ENCODE measurements at regions not wholly inside any gene's neighbourhood (a gene's known extent, or its start where the extent isn't known, plus 50 kb on each side); places are given as distances from the start of the nearest gene placed in this dataset.

DNA sequence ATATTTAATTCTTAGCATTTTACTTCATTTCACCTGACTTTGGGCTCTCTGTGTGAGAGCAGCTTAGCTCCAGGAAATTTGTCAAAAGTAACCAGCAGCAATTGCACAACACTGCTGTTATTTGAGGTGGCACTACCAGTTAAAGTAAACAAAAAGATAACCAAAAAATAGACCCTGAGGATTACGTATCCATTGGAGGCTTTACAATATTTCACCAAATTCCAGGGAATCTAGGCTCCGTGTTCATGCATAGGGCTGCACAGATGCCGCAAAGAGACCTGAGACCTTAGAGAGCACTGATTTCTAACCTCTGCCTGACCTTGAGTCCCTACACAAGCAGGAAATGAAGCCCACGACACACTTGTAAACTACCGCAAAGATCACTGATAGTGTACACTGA lies 1392.7 kb upstream of the CDH6 start:
- no peaks in the 10 kb centered on the region for H3K36me3 ChIP-seq
- H3K27ac ChIP-seq: no peak overlapping the region
- H3K27me3 ChIP-seq: no peaks in the 10 kb centered on the region
- no peak for DNase-seq (ENCODE audit: low spot score)
- H3K4me1 ChIP-seq: no peaks in the 10 kb centered on the region
- no peak for TF ChIP-seq CTCF (IDR thresholded peaks at IDR 0.05)
- H3K9me3 ChIP-seq: no peaks in the 10 kb centered on the region
- H3K4me3 ChIP-seq: no peak overlapping the region

DNA sequence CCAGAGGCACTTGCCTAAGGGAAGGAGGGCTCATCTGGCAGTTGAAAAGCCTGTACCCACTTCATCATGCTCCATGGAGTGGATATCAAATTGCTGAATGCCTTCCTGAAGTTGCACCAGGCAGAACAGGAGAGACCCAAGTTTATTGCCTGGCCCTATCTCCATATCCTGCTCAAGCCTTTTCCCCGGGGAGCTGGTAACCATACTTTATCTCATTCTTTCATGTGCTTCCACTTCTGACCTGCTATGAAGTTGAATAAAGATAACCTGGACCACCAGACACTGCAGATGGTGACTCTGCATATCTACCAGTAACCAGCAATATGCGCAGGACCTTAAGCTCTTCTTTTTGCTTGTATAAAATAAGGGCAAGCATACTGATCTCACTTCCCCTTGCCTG lies 1397.5 kb upstream of the CDH6 start:
- no peaks in the 10 kb centered on the region for H3K36me3 ChIP-seq
- no peak overlapping the region for H3K4me3 ChIP-seq
- H3K27me3 ChIP-seq: no peaks in the 10 kb centered on the region
- no peaks in the 10 kb centered on the region for H3K9me3 ChIP-seq
- H3K27ac ChIP-seq: no peak overlapping the region
- H3K4me1 ChIP-seq: no peaks in the 10 kb centered on the region
- DNase-seq (ENCODE audit: low spot score): no peak
- TF ChIP-seq CTCF (IDR thresholded peaks at IDR 0.05): no peak

GRCh38 chr5:29795096-29795652 lies 1398.3 kb upstream of the CDH6 start:
- no peak for DNase-seq (ENCODE audit: low spot score)
- H3K4me1 ChIP-seq: no peaks in the 10 kb centered on the region
- no peak overlapping the region for H3K27ac ChIP-seq
- H3K36me3 ChIP-seq: no peaks in the 10 kb centered on the region
- H3K27me3 ChIP-seq: no peaks in the 10 kb centered on the region
- H3K4me3 ChIP-seq: no peak overlapping the region
- no peak for TF ChIP-seq CTCF (IDR thresholded peaks at IDR 0.05)
- H3K9me3 ChIP-seq: no peaks in the 10 kb centered on the region

GRCh38 chr5:29794141-29794787 lies 1399.2 kb upstream of the CDH6 start:
- no peak for TF ChIP-seq CTCF (IDR thresholded peaks at IDR 0.05)
- Histone ChIP-seq H3K27me3 (no peaks in the 10 kb centered on the region), H3K4me1 (no peaks in the 10 kb centered on the region), H3K4me3 (no peak overlapping the region), H3K9me3 (no peaks in the 10 kb centered on the region), H3K27ac (no peak overlapping the region), H3K36me3 (no peaks in the 10 kb centered on the region)
- no peak for DNase-seq (ENCODE audit: low spot score)

GRCh38 chr5:29790281-29790680 lies 1403.2 kb upstream of the CDH6 start:
- Histone ChIP-seq H3K9me3 (no peaks in the 10 kb centered on the region), H3K4me3 (no peak overlapping the region), H3K27me3 (no peaks in the 10 kb centered on the region), H3K36me3 (no peaks in the 10 kb centered on the region), H3K27ac (no peak overlapping the region), H3K4me1 (no peaks in the 10 kb centered on the region)
- DNase-seq (ENCODE audit: low spot score): no peak
- no peak for TF ChIP-seq CTCF (IDR thresholded peaks at IDR 0.05)

DNA sequence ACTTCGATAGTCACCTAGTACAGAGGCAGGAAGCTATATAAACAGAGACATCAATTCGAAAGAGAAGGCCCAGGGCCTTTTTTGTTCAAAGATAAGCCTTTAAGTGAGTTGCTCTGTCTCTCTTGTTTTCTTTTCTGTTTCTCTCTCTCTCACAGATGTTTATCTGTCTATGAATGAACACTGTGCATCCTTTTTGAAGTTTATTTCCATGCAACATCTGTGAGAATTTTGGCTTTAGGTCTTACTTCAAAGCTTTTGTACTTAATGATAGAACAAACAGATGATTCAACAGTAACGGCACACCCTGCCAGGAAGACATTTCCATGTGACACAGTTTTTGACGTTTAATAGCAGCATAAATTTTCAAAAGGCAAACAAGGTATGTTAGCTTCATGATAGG lies 1413.1 kb upstream of the CDH6 start:
- no peak for DNase-seq (ENCODE audit: low spot score)
- no peak overlapping the region for H3K4me3 ChIP-seq
- TF ChIP-seq CTCF (IDR thresholded peaks at IDR 0.05): no peak
- no peaks in the 10 kb centered on the region for H3K36me3 ChIP-seq
- H3K27me3 ChIP-seq: no peaks in the 10 kb centered on the region
- no peaks in the 10 kb centered on the region for H3K9me3 ChIP-seq
- no peaks in the 10 kb centered on the region for H3K4me1 ChIP-seq
- no peak overlapping the region for H3K27ac ChIP-seq
